ENCODE measurements at regions not wholly inside any gene's neighbourhood (a gene's known extent, or its start where the extent isn't known, plus 50 kb on each side); places are given as distances from the start of the nearest gene placed in this dataset.
A peak's percentile ranks its signal among the peaks of the same experiment; 100 is the strongest.

- 84% methylated on average over 5 of the region's 7 CpGs for WGBS (ENCODE audit: insufficient coverage)
- no peaks in the 10 kb centered on the region for H3K9me3 ChIP-seq (ENCODE audit: control insufficient read depth, insufficient read depth, low read length)
- H3K27me3 ChIP-seq (ENCODE audit: control insufficient read depth, insufficient read depth, low read length): no peaks in the 10 kb centered on the region
- H3K4me3 ChIP-seq (ENCODE audit: low read depth, low read length): no peak overlapping the region
- no peak for DNase-seq (ENCODE audit: low read depth in 4 of 6, low spot score in 6 of 6)
- no peaks in the 10 kb centered on the region for H3K36me3 ChIP-seq (ENCODE audit: control insufficient read depth, insufficient read depth, low read length)
- H3K27ac ChIP-seq (ENCODE audit: low read depth, low read length): no peak overlapping the region
- H3K4me1 ChIP-seq (ENCODE audit: control insufficient read depth, insufficient read depth, low read length): no peaks in the 10 kb centered on the region
Measured at GRCh38 chr16:5867250-5867649, 769.7 kb upstream of the EEF2KMT start.

- H3K4me1 ChIP-seq (ENCODE audit: control insufficient read depth, insufficient read depth, low read length): no peaks in the 10 kb centered on the region
- no peaks in the 10 kb centered on the region for H3K9me3 ChIP-seq (ENCODE audit: control insufficient read depth, insufficient read depth, low read length)
- 50% methylated on average over 1 of the region's 6 CpGs for WGBS (ENCODE audit: insufficient coverage)
- no peaks in the 10 kb centered on the region for H3K36me3 ChIP-seq (ENCODE audit: control insufficient read depth, insufficient read depth, low read length)
- H3K4me3 ChIP-seq (ENCODE audit: low read depth, low read length): no peak overlapping the region
- no peaks in the 10 kb centered on the region for H3K27me3 ChIP-seq (ENCODE audit: control insufficient read depth, insufficient read depth, low read length)
- no peak overlapping the region for H3K27ac ChIP-seq (ENCODE audit: low read depth, low read length)
- DNase-seq (ENCODE audit: low read depth in 4 of 6, low spot score in 6 of 6): peak in 3 of 6 donors; percentile 28 to 51 (median 50)
Measured at GRCh38 chr16:5865236-5865635, 767.6 kb upstream of the EEF2KMT start.

- Histone ChIP-seq H3K36me3 (ENCODE audit: control insufficient read depth, insufficient read depth, low read length) (no peaks in the 10 kb centered on the region), H3K9me3 (ENCODE audit: control insufficient read depth, insufficient read depth, low read length) (no peaks in the 10 kb centered on the region), H3K27ac (ENCODE audit: low read depth, low read length) (no peak overlapping the region), H3K4me1 (ENCODE audit: control insufficient read depth, insufficient read depth, low read length) (no peaks in the 10 kb centered on the region), H3K27me3 (ENCODE audit: control insufficient read depth, insufficient read depth, low read length) (no peaks in the 10 kb centered on the region), H3K4me3 (ENCODE audit: low read depth, low read length) (no peak overlapping the region)
- WGBS (ENCODE audit: insufficient coverage): 60% methylated on average over 9 of the region's 15 CpGs
- DNase-seq (ENCODE audit: low read depth in 4 of 6, low spot score in 6 of 6): no peak
Measured at GRCh38 chr16:5863071-5863606, 765.5 kb upstream of the EEF2KMT start.

- H3K4me3 ChIP-seq (ENCODE audit: low read depth, low read length): no peak overlapping the region
- no peaks in the 10 kb centered on the region for H3K27me3 ChIP-seq (ENCODE audit: control insufficient read depth, insufficient read depth, low read length)
- H3K36me3 ChIP-seq (ENCODE audit: control insufficient read depth, insufficient read depth, low read length): no peaks in the 10 kb centered on the region
- H3K4me1 ChIP-seq (ENCODE audit: control insufficient read depth, insufficient read depth, low read length): no peaks in the 10 kb centered on the region
- no peak for DNase-seq (ENCODE audit: low read depth in 4 of 6, low spot score in 6 of 6)
- H3K9me3 ChIP-seq (ENCODE audit: control insufficient read depth, insufficient read depth, low read length): no peaks in the 10 kb centered on the region
- H3K27ac ChIP-seq (ENCODE audit: low read depth, low read length): no peak overlapping the region
- whole genome bisulfite sequencing (ENCODE audit: insufficient coverage): 68% methylated on average over 10 of the region's 16 CpGs
Measured at GRCh38 chr16:5862103-5862840, 764.7 kb upstream of the EEF2KMT start.

- H3K4me3 ChIP-seq (ENCODE audit: low read depth, low read length): no peak overlapping the region
- 93% methylated on average over 3 of the region's 5 CpGs for WGBS (ENCODE audit: insufficient coverage)
- no peaks in the 10 kb centered on the region for H3K9me3 ChIP-seq (ENCODE audit: control insufficient read depth, insufficient read depth, low read length)
- no peaks in the 10 kb centered on the region for H3K36me3 ChIP-seq (ENCODE audit: control insufficient read depth, insufficient read depth, low read length)
- H3K27me3 ChIP-seq (ENCODE audit: control insufficient read depth, insufficient read depth, low read length): no peaks in the 10 kb centered on the region
- no peaks in the 10 kb centered on the region for H3K4me1 ChIP-seq (ENCODE audit: control insufficient read depth, insufficient read depth, low read length)
- no peak overlapping the region for H3K27ac ChIP-seq (ENCODE audit: low read depth, low read length)
- no peak for DNase-seq (ENCODE audit: low read depth in 4 of 6, low spot score in 6 of 6)
Measured at GRCh38 chr16:5861241-5861640, 763.6 kb upstream of the EEF2KMT start.

GRCh38 chr16:5858180-5858579, 760.6 kb upstream of the EEF2KMT start:
- no peak overlapping the region for H3K4me3 ChIP-seq (ENCODE audit: low read depth, low read length)
- no peaks in the 10 kb centered on the region for H3K36me3 ChIP-seq (ENCODE audit: control insufficient read depth, insufficient read depth, low read length)
- no peak overlapping the region for H3K27ac ChIP-seq (ENCODE audit: low read depth, low read length)
- no peaks in the 10 kb centered on the region for H3K9me3 ChIP-seq (ENCODE audit: control insufficient read depth, insufficient read depth, low read length)
- no peaks in the 10 kb centered on the region for H3K27me3 ChIP-seq (ENCODE audit: control insufficient read depth, insufficient read depth, low read length)
- DNase-seq (ENCODE audit: low read depth in 4 of 6, low spot score in 6 of 6): no peak
- WGBS (ENCODE audit: insufficient coverage): 25% methylated on average over 3 of the region's 4 CpGs
- H3K4me1 ChIP-seq (ENCODE audit: control insufficient read depth, insufficient read depth, low read length): peaks cover 2% of the 10 kb centered on the region

- Histone ChIP-seq H3K27ac (ENCODE audit: low read depth, low read length) (no peak overlapping the region), H3K4me1 (ENCODE audit: control insufficient read depth, insufficient read depth, low read length) (peaks cover 10% of the 10 kb centered on the region), H3K36me3 (ENCODE audit: control insufficient read depth, insufficient read depth, low read length) (no peaks in the 10 kb centered on the region), H3K4me3 (ENCODE audit: low read depth, low read length) (no peak overlapping the region), H3K9me3 (ENCODE audit: control insufficient read depth, insufficient read depth, low read length) (no peaks in the 10 kb centered on the region), H3K27me3 (ENCODE audit: control insufficient read depth, insufficient read depth, low read length) (no peaks in the 10 kb centered on the region)
- DNase-seq (ENCODE audit: low read depth in 4 of 6, low spot score in 6 of 6): no peak
- no CpG with 5 or more reads among the region's 5 CpGs for WGBS (ENCODE audit: insufficient coverage)
Measured at GRCh38 chr16:5854027-5854426, 756.4 kb upstream of the EEF2KMT start.

GRCh38 chr16:5852151-5852550, 754.6 kb upstream of the EEF2KMT start:
- Histone ChIP-seq H3K27me3 (ENCODE audit: control insufficient read depth, insufficient read depth, low read length) (no peaks in the 10 kb centered on the region), H3K36me3 (ENCODE audit: control insufficient read depth, insufficient read depth, low read length) (no peaks in the 10 kb centered on the region), H3K4me1 (ENCODE audit: control insufficient read depth, insufficient read depth, low read length) (peaks cover 10% of the 10 kb centered on the region), H3K9me3 (ENCODE audit: control insufficient read depth, insufficient read depth, low read length) (no peaks in the 10 kb centered on the region), H3K27ac (ENCODE audit: low read depth, low read length) (no peak overlapping the region), H3K4me3 (ENCODE audit: low read depth, low read length) (no peak overlapping the region)
- DNase-seq (ENCODE audit: low read depth in 4 of 6, low spot score in 6 of 6): no peak
- WGBS (ENCODE audit: insufficient coverage): 72% methylated on average over 4 of the region's 6 CpGs

- Histone ChIP-seq H3K4me1 (ENCODE audit: control insufficient read depth, insufficient read depth, low read length) (peaks cover 10% of the 10 kb centered on the region), H3K9me3 (ENCODE audit: control insufficient read depth, insufficient read depth, low read length) (no peaks in the 10 kb centered on the region), H3K27me3 (ENCODE audit: control insufficient read depth, insufficient read depth, low read length) (no peaks in the 10 kb centered on the region), H3K4me3 (ENCODE audit: low read depth, low read length) (no peak overlapping the region), H3K27ac (ENCODE audit: low read depth, low read length) (no peak overlapping the region), H3K36me3 (ENCODE audit: control insufficient read depth, insufficient read depth, low read length) (no peaks in the 10 kb centered on the region)
- 39% methylated on average over 10 of the region's 13 CpGs for WGBS (ENCODE audit: insufficient coverage)
- DNase-seq (ENCODE audit: low read depth in 4 of 6, low spot score in 6 of 6): no peak
Measured at GRCh38 chr16:5851393-5851982, 753.9 kb upstream of the EEF2KMT start.
